Loucy (cell line): ENCODE measurements at regions not wholly inside any gene's neighbourhood (a gene's known extent, or its start where the extent isn't known, plus 50 kb on each side); places are given as distances from the start of the nearest gene placed in this dataset.

Experiments used
- H2AFZ ChIP-seq: fragments of 200-600 bp; sonication (generic); 2 replicates; pipeline ENCODE4 v1.6.0; 2016; ENCODE audit warnings: antibody characterized with exemption, mild to moderate bottlenecking, low read length, moderate library complexity
- H3F3A ChIP-seq: fragments of 200-600 bp; 2 replicates; pipeline ENCODE4 v1.6.0; 2016; ENCODE audit warnings: antibody characterized with exemption, low read depth, mild to moderate bottlenecking
- H3K27me3 ChIP-seq: fragments of 200-600 bp; sonication (generic); 2 replicates; pipeline ENCODE4 v1.6.1; 2014; ENCODE audit warnings: low read length, mild to moderate bottlenecking; ENCODE audit not compliant: insufficient read depth, poor library complexity, severe bottlenecking
- H3K36me3 ChIP-seq: fragments of 200-600 bp; sonication (generic); 2 replicates; pipeline ENCODE4 v1.6.1; 2016; ENCODE audit warnings: low read length; ENCODE audit not compliant: insufficient read depth
- H3K4me1 ChIP-seq: fragments of 200-600 bp; sonication (generic); 2 replicates; pipeline ENCODE4 v1.5.1; 2014; ENCODE audit warnings: low read length, mild to moderate bottlenecking; ENCODE audit not compliant: insufficient read depth, poor library complexity, severe bottlenecking
- H3K4me2 ChIP-seq: fragments of 200-600 bp; sonication (generic); 2 replicates; pipeline ENCODE4 v1.6.0; 2014; ENCODE audit warnings: antibody characterized with exemption, low read length, low read depth, mild to moderate bottlenecking; ENCODE audit not compliant: poor library complexity, severe bottlenecking
- H3K4me3 ChIP-seq: fragments of 200-600 bp; sonication (generic); 2 replicates; pipeline ENCODE4 v1.5.1; 2014; ENCODE audit warnings: low read length, mild to moderate bottlenecking, mixed read lengths; ENCODE audit not compliant: poor library complexity, severe bottlenecking
- H3K79me2 ChIP-seq: fragments of 200-600 bp; sonication (generic); 2 replicates; pipeline ENCODE4 v1.6.1; 2014; ENCODE audit warnings: low read length; ENCODE audit not compliant: insufficient read depth
- H3K9ac ChIP-seq: fragments of 200-600 bp; sonication (generic); 2 replicates; pipeline ENCODE4 v1.6.0; 2014; ENCODE audit warnings: mild to moderate bottlenecking, low read depth, low read length, moderate library complexity; ENCODE audit not compliant: poor library complexity, severe bottlenecking
- H3K9me2 ChIP-seq: fragments of 200-600 bp; sonication (generic); replicated peaks from 2 replicates; pipeline ENCODE4 v1.6.1; 2016; ENCODE audit warnings: low read depth, low read length, mixed read lengths
- H3K9me3 ChIP-seq: fragments of 200-600 bp; sonication (generic); 2 replicates; pipeline ENCODE4 v1.6.1; 2014; ENCODE audit warnings: mild to moderate bottlenecking, antibody characterized with exemption, low read length, low read depth; ENCODE audit not compliant: insufficient read depth
- H4K20me1 ChIP-seq: fragments of 200-600 bp; sonication (generic); 2 replicates; pipeline ENCODE4 v1.6.0; 2014; ENCODE audit warnings: antibody characterized with exemption, low read length, mild to moderate bottlenecking; ENCODE audit not compliant: insufficient read depth, poor library complexity, severe bottlenecking
- EZH2phosphoT487 ChIP-seq: fragments of 200-600 bp; IDR thresholded peaks from 2 replicates; pipeline ENCODE4 v1.6.1; 2018; ENCODE audit warnings: antibody characterized with exemption, mild to moderate bottlenecking, moderate library complexity, borderline replicate concordance
- TF ChIP-seq, protein P1 (sequence below): fragments of 200-600 bp; sonication (generic); conservative IDR thresholded peaks from 2 replicates; pipeline ENCODE4 v1.5.1; 2014; ENCODE audit warnings: mild to moderate bottlenecking, antibody characterized with exemption, low read length

DNA sequence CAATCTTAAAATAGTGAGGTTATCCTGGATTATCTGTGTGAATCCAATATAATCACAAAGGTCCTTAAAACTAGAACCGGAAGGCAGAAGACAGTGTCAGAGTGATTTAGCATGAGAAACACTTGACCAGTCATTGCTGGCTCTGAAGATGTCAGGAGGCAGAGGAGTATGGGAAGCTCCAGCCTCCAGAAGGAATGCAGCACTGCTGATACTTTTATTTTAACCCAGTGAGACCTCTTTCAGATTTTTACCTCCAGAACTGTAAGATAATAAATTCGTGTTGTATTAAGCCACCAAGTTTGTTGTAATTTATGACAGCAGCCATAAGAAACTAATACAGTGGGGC is 134.4 kb upstream of the ZC3H12C start:
- Histone ChIP-seq H4K20me1 (no peaks in the 10 kb centered on the region), H3K4me2 (no peak overlapping the region), H3K27me3 (no peaks in the 10 kb centered on the region), H3K36me3 (no peaks in the 10 kb centered on the region), H3K4me1 (peaks cover 11% of the 10 kb centered on the region), H3K79me2 (no peaks in the 10 kb centered on the region), H3K9ac (no peak overlapping the region), H3K9me3 (no peaks in the 10 kb centered on the region), H3K9me2 (no peaks in the 10 kb centered on the region), H3F3A (no peaks in the 10 kb centered on the region), H3K4me3 (no peak overlapping the region), H2AFZ (no peak overlapping the region)
- no peak for TF ChIP-seq EZH2phosphoT487
- TF ChIP-seq, protein P1, sequence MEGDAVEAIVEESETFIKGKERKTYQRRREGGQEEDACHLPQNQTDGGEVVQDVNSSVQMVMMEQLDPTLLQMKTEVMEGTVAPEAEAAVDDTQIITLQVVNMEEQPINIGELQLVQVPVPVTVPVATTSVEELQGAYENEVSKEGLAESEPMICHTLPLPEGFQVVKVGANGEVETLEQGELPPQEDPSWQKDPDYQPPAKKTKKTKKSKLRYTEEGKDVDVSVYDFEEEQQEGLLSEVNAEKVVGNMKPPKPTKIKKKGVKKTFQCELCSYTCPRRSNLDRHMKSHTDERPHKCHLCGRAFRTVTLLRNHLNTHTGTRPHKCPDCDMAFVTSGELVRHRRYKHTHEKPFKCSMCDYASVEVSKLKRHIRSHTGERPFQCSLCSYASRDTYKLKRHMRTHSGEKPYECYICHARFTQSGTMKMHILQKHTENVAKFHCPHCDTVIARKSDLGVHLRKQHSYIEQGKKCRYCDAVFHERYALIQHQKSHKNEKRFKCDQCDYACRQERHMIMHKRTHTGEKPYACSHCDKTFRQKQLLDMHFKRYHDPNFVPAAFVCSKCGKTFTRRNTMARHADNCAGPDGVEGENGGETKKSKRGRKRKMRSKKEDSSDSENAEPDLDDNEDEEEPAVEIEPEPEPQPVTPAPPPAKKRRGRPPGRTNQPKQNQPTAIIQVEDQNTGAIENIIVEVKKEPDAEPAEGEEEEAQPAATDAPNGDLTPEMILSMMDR, result no peak

DNA sequence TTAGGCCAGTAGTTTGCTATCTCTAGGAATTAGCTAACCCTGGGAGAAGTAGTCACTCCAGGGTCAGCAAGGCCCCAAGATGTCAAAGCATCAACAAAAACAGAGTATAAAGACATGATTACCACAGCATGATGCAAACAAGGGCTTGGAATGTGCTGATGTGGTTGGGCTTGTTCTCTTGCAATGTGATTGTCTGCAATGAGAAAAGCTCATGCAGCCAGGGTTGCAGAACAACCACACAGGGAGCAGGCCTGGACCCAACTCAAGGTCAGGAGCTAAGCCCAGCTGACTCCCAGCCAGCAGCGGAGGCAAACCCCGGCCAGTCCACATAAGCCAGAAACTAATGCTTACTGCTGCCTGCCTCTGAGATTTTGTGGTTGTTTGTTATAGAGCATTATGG is 132.4 kb upstream of the ZC3H12C start:
- Histone ChIP-seq H3K4me1 (peaks cover 11% of the 10 kb centered on the region), H3K9ac (no peak overlapping the region), H3K4me3 (no peak overlapping the region), H2AFZ (no peak overlapping the region), H3K9me3 (no peaks in the 10 kb centered on the region), H4K20me1 (no peaks in the 10 kb centered on the region), H3K4me2 (no peak overlapping the region), H3K27me3 (no peaks in the 10 kb centered on the region), H3K79me2 (no peaks in the 10 kb centered on the region), H3K9me2 (no peaks in the 10 kb centered on the region), H3F3A (no peaks in the 10 kb centered on the region), H3K36me3 (no peaks in the 10 kb centered on the region)
- no peak for TF ChIP-seq EZH2phosphoT487
- TF ChIP-seq, protein P1, result no peak

DNA sequence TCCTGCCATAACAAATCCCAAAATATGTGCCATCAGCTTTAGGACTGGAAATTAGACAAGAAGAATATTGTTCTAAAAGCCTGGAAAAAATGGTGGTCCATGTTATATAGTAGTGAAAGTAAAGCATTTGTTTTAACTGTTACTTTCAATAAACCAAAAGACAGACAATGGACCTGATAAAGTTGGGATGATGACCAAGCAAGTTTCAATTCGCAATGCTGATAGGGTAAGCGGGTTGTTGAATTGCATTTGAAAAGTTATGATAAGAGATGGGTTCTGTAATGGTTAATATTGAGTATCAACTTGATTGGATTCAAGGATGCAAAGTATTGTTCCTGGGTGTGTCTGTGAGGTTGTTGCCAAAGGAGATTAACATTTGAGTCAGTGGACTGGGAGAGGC is 131.9 kb upstream of the ZC3H12C start:
- Histone ChIP-seq H3K4me1 (peaks cover 8% of the 10 kb centered on the region), H3K79me2 (no peaks in the 10 kb centered on the region), H3K4me2 (no peak overlapping the region), H3K9me3 (no peaks in the 10 kb centered on the region), H3K27me3 (no peaks in the 10 kb centered on the region), H3F3A (no peaks in the 10 kb centered on the region), H3K36me3 (no peaks in the 10 kb centered on the region), H3K9me2 (no peaks in the 10 kb centered on the region), H3K4me3 (no peak overlapping the region), H3K9ac (no peak overlapping the region), H2AFZ (no peak overlapping the region), H4K20me1 (no peaks in the 10 kb centered on the region)
- TF ChIP-seq EZH2phosphoT487, result no peak

DNA sequence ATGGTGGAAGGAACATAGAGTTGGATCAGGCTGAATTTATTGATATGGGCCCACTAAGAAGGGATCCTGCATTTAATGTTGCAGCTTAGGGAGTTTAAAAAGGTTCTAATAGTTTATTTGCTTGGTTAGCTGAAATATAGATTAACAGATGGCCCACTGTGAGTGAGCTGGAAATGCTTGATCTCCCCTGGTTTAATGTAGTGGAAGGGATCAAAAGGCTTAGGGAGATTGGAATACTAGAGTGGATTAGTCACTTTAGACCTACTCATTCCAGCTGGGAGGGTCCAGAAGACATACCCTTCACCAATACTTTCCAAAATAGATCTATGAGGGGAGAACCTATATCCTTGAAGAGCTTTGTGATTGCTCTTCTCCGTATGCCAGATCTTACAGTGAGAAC is 130.1 kb upstream of the ZC3H12C start:
- H3K4me1 ChIP-seq, result no peaks in the 10 kb centered on the region
- H2AFZ ChIP-seq, result no peak overlapping the region
- no peaks in the 10 kb centered on the region for H3K9me3 ChIP-seq
- TF ChIP-seq, protein P1, result no peak
- no peak for TF ChIP-seq EZH2phosphoT487
- H3K4me2 ChIP-seq, result no peak overlapping the region
- H3K4me3 ChIP-seq, result no peak overlapping the region
- no peaks in the 10 kb centered on the region for H3K27me3 ChIP-seq
- no peaks in the 10 kb centered on the region for H3K36me3 ChIP-seq
- H3F3A ChIP-seq, result no peaks in the 10 kb centered on the region
- no peaks in the 10 kb centered on the region for H3K9me2 ChIP-seq
- H3K79me2 ChIP-seq, result no peaks in the 10 kb centered on the region
- no peaks in the 10 kb centered on the region for H4K20me1 ChIP-seq
- H3K9ac ChIP-seq, result no peak overlapping the region
